Hematopoietic multipotent progenitor cell treated with erythropoietin and hydrocortisone succinate and interleukin-3 and kit ligand, for 8 days (in vitro differentiated cells): ENCODE measurements at regions not wholly inside any gene's neighbourhood (a gene's known extent, or its start where the extent isn't known, plus 50 kb on each side); places are given as distances from the start of the nearest gene placed in this dataset.
"Not testable (repeated sequence)": the region's sequence is repeated elsewhere in the genome, so short reads cannot be mapped to it uniquely, and the experiment has no call there.

Experiments used
- DNase-seq: peaks from one replicate; pipeline ENCODE4 v3.0.0-alpha.2; 2015

DNA sequence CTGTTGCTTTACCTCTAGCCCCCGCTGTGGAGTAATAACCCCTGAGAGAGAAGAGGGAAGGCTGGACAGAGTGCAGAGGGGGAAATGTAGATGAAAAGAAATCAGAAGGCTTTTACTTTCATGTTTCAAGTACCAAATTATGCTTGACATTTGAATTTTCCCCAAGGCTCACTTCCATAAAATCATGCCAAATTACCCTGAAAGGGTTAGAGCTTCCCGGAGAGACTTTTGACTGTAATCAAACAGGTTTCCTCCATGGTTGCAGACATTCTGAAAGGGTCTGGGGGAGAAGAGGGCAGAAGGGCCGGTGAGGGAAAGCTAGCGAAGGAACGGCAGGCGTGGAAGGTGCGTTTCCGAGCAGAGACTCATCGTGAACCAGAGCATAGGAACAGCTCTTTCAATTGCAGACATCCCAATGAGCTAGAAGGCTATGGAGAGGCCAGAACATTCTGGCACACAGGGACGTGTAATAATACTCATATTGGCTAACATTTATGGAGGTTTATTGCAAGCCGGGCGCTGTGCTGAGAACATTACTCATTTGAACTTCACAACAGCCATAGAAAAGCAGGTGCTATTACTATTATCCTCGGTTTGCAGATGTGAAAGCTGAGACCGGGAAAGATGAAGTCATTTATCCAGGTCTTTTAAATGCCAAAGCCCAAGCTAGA, 620.8 kb upstream of the AUTS2 start:
- no peak for DNase-seq

- DNase-seq: no peak
Observed at GRCh38 chr7:68978710-68979109, 619.6 kb upstream of the AUTS2 start.

GRCh38 chr7:68980011-68980410, 618.3 kb upstream of the AUTS2 start:
- no peak for DNase-seq

GRCh38 chr7:68980432-68980831, 617.8 kb upstream of the AUTS2 start:
- DNase-seq: not testable (repeated sequence)

GRCh38 chr7:68984306-68984705, 614.0 kb upstream of the AUTS2 start:
- no peak for DNase-seq

DNA sequence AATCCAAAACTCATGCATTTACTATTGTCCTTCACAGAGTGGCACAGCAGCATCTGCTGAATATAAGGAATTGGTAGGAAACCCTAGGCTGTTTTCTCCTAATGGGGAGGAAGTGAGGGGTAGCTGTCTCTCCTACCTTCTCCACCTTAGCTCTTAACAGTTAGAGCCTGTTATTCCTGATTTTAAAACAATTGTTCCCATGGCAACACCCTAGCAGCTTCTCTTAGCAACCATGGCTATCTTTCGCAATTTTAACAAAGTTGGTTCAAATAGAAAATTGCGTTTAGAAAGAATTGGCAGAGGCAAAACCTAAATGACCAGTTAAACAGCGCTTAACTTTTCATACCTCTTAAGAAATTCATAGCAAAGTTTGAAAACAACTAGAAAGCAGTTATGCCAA, 603.4 kb upstream of the AUTS2 start:
- DNase-seq: no peak

- no peak for DNase-seq
Observed at GRCh38 chr7:68998136-68998535, 600.1 kb upstream of the AUTS2 start.

GRCh38 chr7:69002416-69002815, 595.9 kb upstream of the AUTS2 start:
- no peak for DNase-seq

DNA sequence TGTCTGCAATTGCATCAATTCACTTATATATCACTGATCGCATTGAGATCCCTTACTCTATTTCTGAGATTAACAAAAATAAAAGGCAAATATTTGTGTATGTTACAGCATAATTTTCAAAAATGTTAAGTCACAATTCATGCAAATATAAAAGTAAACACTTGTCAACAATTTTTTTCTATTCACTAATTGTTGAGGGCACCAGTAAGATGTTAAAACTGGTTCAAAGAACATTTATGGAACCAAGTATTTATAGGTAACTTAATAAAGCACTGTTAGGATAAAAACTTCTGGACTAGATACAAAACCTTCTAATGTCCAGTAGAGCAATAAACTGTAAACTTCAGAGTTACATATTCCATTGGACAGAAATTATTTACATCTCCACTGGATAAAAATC, 586.1 kb upstream of the AUTS2 start:
- DNase-seq: no peak

DNA sequence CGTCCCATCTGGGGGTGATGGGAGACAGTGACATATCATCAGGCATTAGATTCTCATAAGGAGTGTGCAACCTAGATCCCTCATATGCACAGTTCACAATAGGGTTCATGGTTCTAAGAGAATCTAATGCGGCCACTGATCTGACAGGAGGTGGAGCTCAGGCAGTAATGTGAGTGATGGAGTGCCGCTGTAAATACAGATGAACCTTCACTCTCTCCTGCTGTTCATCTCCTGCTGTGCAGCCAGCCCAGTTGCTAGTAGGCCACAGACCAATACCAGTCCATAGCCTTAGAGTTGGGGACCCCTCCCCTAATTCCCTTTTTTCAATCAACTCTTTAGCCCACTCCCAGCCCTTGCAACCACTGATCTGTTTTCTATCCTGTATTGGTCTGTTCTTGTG, 581.1 kb upstream of the AUTS2 start:
- no peak for DNase-seq

DNA sequence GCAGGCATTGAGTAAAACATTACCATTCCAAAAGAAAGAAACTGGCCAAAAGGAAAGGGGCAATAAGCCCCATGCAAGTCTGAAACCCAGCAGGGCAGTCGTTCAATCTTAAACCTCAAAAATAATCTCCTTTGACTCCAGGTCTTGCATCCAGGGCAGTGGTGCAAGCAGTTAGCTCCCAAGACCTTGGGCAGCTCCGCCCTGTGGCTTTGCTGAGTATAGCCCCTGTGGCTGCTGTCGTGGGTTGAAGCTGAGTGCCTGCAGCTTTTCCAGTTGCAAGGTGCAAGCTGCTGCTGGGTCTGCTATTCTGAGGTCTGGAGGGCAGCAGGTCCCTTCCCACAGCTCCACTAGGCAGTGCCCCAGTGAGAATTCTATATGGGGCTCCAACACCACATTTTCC, 580.1 kb upstream of the AUTS2 start:
- DNase-seq: no peak

- no peak for DNase-seq
Observed at GRCh38 chr7:69019437-69019836, 578.8 kb upstream of the AUTS2 start.

DNA sequence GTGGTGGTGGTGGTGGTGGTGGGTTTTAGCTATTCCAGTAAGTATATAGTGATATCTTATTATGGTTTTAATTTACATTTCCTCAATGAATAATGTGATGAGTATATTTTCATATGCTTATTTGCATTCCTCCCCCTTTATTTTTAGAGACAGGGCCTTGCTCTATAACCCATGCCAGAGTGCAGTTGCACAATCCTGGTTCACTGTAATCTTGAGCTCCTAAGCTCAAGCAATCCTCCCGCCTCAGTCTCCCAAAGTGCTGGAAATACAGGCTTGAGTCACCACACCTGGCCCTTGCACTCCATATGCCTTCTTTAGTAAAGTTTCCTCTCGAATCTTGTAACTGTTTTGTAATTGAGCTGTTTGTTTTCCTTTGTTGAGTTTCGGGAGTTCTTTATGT, 577.7 kb upstream of the AUTS2 start:
- no peak for DNase-seq

DNA sequence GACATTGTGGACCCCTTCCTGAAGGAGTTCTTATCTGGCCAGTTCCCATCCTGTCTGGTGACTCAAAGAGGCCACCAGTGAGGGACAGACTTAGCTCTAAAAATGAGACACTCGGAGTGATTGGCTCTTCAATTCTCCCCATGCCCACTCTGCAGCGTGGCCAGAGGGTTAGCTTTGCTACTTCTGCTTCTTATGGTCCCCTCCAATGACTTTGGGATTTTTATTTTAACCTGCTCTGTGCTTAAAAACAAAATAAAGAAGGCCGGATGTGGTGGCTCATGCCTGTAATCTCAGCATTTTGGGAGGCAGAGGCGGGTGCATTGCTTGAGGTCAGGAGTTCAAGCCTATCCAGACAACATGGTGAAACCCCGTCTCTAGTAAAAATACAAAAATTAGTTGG, 573.0 kb upstream of the AUTS2 start:
- no peak for DNase-seq

DNA sequence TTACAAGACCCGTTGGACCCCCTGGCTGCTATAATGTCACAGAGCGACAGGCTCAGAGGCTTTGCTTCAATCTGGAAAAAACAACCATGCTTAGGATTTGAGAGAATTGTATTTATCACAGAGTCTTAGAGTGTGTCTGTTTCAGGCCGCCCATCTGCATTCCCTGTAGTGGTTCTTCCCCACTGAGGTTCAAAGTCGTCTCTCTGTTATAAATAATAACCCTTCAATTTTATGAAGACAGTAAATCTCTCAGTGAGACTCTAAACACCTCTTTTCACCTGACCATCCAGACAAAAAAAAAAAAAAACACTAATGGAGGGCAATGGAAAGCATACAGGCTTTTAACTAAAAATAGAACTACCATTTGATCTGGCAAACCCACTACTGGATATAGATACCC, 565.4 kb upstream of the AUTS2 start:
- no peak for DNase-seq

DNA sequence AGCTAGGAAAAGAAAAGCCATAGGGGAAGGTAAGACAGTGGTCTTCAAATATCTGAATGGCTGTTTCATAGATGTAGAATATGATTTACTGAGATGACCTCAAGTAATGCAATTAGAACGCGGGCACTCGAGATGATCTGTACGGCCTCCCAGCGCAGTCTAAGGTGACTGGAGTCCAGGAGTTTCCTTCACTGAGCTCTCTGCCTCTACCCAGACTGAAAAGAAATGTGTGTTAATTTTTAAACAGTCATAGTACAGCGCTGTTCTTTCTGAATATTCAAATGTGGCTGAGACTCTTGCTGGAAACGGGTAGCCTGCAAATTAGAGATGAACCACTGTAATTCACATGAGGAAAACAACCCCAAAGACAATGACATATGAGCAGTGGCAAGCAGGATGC, 562.4 kb upstream of the AUTS2 start:
- DNase-seq: no peak

- no peak for DNase-seq
Observed at GRCh38 chr7:69036301-69036700, 562.0 kb upstream of the AUTS2 start.

DNA sequence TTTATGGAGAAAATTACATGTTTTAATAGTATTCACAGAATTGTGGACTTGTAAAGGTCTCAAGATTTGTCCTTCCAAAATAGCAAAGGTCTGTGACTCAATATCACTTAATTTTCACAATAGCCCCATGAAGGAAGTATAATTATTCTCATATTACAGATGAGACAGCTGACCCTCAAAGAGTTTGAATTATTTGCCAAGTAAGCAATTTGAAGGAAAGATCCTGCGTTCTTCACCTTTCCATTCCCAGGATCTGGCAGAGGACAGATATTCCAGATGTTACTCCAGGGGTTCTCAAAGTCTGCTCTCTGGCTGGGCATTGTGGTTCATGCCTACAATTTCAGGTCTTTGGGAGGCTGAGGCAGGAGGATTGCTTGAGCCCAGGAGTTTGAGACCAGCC, 559.4 kb upstream of the AUTS2 start:
- no peak for DNase-seq

DNA sequence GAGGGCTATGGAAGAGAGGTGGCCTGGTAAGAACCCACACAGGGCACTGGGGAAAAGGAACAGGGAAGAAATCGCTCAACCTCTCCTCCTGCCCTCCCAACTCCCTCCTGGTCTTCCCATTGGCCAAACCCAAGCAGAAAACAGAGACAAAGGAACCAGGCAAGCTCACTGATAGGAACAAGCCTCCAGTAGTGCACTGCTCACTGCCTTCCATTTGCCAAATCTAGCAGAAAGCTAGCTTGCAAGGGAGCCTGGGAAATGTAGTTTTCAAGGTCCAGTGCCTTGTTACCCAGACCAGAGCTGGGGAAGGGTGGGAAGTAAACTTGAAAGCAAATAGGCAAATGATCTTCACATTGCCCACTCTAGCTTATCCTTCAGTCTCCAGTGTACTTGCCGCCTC, 556.1 kb upstream of the AUTS2 start:
- DNase-seq: no peak

GRCh38 chr7:69047151-69047754, 551.0 kb upstream of the AUTS2 start:
- no peak for DNase-seq

DNA sequence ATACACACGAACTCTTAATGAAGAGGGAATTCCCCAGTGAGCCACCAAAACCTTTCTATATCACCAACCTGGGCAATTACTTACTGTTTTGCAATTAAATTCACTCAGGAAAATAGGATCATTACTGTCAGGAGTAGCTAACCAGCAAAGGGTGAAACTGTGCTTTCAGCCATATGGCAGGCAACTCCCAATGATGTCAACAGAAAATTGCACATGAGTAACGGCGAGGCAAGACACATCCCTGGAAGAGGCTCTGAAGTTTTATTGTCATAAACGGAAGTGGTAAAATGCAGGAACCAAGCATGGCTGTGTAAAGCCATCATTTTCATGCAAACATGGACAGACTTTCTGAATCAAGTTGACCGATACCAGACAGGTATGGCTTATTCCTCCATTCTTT, 548.9 kb upstream of the AUTS2 start:
- no peak for DNase-seq

- no peak for DNase-seq
Observed at GRCh38 chr7:69052447-69052846, 545.8 kb upstream of the AUTS2 start.

DNA sequence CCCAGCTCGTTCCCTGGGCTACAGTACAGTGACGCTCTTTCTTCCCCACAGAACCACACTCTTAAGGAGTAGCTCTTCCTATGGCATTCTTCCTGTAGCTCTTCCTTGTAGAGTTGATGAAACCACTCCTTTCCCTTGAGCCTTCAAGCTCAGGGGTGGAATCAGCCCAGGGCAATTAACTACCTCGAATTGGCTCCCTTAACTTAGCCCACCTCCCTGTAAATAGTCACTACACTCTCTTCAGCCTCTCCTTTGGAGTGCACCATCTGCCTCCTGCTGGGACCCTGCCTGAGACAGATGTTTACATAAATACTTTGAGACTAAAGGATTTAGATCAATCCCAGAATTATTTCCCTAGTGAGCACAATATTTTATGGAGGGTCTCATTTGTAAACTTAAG, 537.8 kb upstream of the AUTS2 start:
- DNase-seq: no peak

- peak; percentile 2 for DNase-seq
Observed at GRCh38 chr7:69062020-69062765, 536.1 kb upstream of the AUTS2 start.

GRCh38 chr7:69067397-69067796, 530.9 kb upstream of the AUTS2 start:
- DNase-seq: no peak
